Hepatocyte (in vitro differentiated cells): ENCODE measurements at regions not wholly inside any gene's neighbourhood (a gene's known extent, or its start where the extent isn't known, plus 50 kb on each side); places are given as distances from the start of the nearest gene placed in this dataset.

ENCODE experiments used
- CTCF ChIP-seq: fragments of 200-600 bp; sonication (generic); IDR thresholded peaks from 2 replicates; pipeline ENCODE4 v1.5.1; 2016; ENCODE audit warnings: antibody characterized with exemption, mild to moderate bottlenecking; ENCODE audit not compliant: poor library complexity
- EZH2 ChIP-seq: fragments of 200-600 bp; sonication (generic); IDR thresholded peaks from 2 replicates; pipeline ENCODE4 v1.6.1; 2016; ENCODE audit warnings: antibody characterized with exemption, mild to moderate bottlenecking, borderline replicate concordance
- EZH2phosphoT487 ChIP-seq: fragments of 200-600 bp; sonication (generic); IDR thresholded peaks from one replicate; pipeline ENCODE4 v1.6.1; 2018; ENCODE audit warnings: antibody characterized with exemption, mild to moderate bottlenecking, low read depth, moderate library complexity; ENCODE audit not compliant: unreplicated experiment, severe bottlenecking

- TF ChIP-seq CTCF (no peak), EZH2phosphoT487 (no peak), EZH2 (no peak)
These were observed 488.6 kb downstream of the METTL15 start for GRCh38 chr11:28596816-28597215.
